ENCODE measurements at regions not wholly inside any gene's neighbourhood (a gene's known extent, or its start where the extent isn't known, plus 50 kb on each side); places are given as distances from the start of the nearest gene placed in this dataset.
"Not testable (repeated sequence)": the region's sequence is repeated elsewhere in the genome, so short reads cannot be mapped to it uniquely, and the experiment has no call there.

DNA sequence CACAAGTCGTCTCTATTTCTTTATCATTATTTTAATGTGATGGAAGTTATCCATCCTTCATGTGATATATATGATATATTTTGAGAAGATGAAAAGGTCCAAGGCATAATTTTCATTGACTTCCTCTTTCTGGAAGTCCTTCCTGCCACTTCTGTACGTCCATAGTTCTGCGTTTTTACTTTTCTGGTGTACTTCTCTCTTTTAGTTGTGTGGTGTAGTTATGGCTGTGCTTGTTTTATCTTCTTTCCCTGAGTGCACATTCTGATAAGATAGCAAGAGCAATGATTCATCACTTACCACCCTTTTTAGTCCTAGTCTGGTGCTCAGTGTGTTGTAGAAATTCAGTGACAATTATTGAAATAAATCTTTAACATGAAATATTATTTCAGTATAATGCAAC, 231.3 kb upstream of the FERD3L start:
- DNase-seq (ENCODE audit: low read depth): peak; percentile 25

DNA sequence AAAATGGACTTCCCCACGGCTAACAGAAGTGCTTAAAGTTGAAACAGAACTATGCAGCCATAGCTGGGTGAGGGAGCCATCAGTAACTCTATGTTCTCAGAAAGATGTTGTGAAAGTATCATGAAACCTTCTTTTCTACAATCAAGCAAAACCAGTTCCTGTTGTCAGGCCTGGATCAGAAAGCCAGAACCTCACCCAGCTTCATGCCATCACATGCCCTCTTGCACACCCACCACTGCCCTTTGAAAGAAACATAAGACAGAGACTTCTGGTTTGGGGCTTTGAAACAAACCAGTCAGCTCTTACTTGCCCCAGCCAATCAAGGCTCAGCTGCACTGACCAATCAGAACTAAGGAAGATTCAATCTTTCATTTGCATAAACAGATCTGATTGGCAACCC, 230.8 kb upstream of the FERD3L start:
- no peak for DNase-seq (ENCODE audit: low read depth)

DNA sequence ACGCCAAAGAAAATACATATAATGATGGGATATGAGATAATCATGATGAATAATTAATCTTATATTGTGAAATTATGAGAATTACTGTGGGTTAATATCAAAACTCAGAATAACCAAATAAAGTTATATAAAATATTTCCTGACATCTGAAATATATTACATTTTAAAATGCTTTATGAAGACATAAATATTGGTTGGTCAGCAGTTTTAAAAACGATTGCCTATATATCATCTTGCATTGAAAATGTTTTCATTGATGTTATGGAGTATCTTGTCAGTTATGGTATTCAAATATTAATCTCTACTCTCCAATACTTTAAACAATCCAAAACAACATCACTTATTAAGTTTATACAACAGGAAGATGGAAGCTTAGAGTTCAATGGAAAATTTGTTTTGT, 228.1 kb upstream of the FERD3L start:
- no peak for DNase-seq (ENCODE audit: low read depth)

- DNase-seq (ENCODE audit: low read depth): no peak
Observed at GRCh38 chr7:19369806-19370205, 224.6 kb upstream of the FERD3L start.

GRCh38 chr7:19369182-19369581, 224.0 kb upstream of the FERD3L start:
- no peak for DNase-seq (ENCODE audit: low read depth)

- no peak for DNase-seq (ENCODE audit: low read depth)
Observed at GRCh38 chr7:19368491-19368925, 223.3 kb upstream of the FERD3L start.

DNA sequence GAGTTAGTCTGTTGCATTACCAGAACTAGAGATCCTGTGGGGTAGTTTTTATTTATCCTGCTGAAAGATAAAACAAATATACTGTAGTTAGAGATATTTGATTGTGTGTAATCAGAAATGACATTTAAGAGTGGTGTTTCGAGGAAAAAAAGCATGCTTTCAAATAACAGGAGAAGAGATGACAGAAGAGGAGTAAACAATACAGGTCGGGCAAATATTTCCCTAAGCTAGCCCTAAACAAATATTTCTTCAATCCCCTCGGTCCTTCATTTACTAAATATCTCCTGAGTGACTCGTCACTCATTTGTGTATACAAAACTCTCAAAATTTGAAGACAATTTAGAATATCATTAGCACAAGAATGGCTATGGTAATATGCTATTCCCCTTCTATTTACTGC, 219.7 kb upstream of the FERD3L start:
- no peak for DNase-seq (ENCODE audit: low read depth)

GRCh38 chr7:19362099-19362498, 216.9 kb upstream of the FERD3L start:
- peak; percentile 51 for DNase-seq (ENCODE audit: low read depth)

- no peak for DNase-seq (ENCODE audit: low read depth)
Observed at GRCh38 chr7:19353180-19353579, 208.0 kb upstream of the FERD3L start.

GRCh38 chr7:19352305-19352695, 207.1 kb upstream of the FERD3L start:
- DNase-seq (ENCODE audit: low read depth): no peak

GRCh38 chr7:19351341-19352304, 206.4 kb upstream of the FERD3L start:
- no peak for DNase-seq (ENCODE audit: low read depth)

- no peak for DNase-seq (ENCODE audit: low read depth)
Observed at GRCh38 chr7:19339512-19339911, 194.3 kb upstream of the FERD3L start.

GRCh38 chr7:19338512-19338911, 193.3 kb upstream of the FERD3L start:
- not testable (repeated sequence) for DNase-seq (ENCODE audit: low read depth)

DNA sequence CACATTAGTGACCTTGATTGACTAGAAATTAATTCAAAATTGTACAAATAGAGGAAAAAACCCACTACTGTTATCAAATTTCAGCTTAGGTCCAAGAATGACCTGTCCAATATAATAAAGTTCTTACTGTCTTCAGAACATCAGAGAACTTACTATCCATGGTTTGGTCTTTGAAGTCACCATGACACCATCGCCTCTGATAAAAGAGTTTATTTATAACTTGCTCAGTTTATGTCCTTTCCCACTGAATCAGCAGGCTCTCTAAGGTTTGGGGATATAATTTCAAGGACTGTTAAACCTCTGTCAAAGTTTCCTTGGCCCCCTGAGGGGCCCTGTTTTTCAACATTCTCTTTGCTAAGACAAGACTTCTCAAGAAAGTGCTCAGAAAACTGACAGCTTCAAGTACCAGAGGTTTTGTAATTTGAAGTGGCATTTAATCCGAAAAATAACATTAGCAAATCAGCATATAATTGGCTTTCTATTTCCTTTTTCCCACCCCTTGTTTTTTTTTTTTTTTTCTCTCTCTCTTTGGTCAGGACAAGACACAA, 191.7 kb upstream of the FERD3L start:
- DNase-seq (ENCODE audit: low read depth): no peak

GRCh38 chr7:19333706-19334105, 188.5 kb upstream of the FERD3L start:
- no peak for DNase-seq (ENCODE audit: low read depth)

GRCh38 chr7:19327018-19327417, 181.8 kb upstream of the FERD3L start:
- DNase-seq (ENCODE audit: low read depth): peak; percentile 25

- no peak for DNase-seq (ENCODE audit: low read depth)
Observed at GRCh38 chr7:19322002-19322401, 176.8 kb upstream of the FERD3L start.

GRCh38 chr7:19318287-19318686, 173.1 kb upstream of the FERD3L start:
- no peak for DNase-seq (ENCODE audit: low read depth)

GRCh38 chr7:19317461-19317860, 172.2 kb upstream of the FERD3L start:
- no peak for DNase-seq (ENCODE audit: low read depth)

GRCh38 chr7:19312416-19312815, 167.2 kb upstream of the FERD3L start:
- no peak for DNase-seq (ENCODE audit: low read depth)

- no peak for DNase-seq (ENCODE audit: low read depth)
Observed at GRCh38 chr7:19307554-19307953, 162.3 kb upstream of the FERD3L start.

GRCh38 chr7:19305698-19306097, 160.5 kb upstream of the FERD3L start:
- DNase-seq (ENCODE audit: low read depth): no peak

DNA sequence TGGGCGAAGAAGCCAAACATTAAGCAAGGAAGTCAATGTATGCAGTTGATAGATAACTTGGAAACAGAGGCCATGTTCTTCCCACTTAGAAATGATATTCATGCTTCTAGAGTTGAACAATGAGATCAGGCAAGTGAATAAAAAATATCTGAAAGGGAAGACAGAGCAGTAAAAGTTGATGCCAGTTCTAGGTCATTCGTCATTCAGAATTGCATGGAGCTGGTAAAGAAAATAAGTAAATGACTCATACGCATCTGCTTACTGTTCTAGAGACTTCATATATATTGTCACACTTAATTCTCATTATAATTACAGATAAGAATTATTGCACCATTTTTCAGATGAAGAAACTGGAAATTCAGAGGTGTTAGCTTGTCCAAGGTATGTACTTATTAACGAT, 158.9 kb upstream of the FERD3L start:
- DNase-seq (ENCODE audit: low read depth): peak; percentile 17
